Hematopoietic multipotent progenitor cell treated with erythropoietin and hydrocortisone succinate and interleukin-3 and kit ligand, for 17 days (in vitro differentiated cells): ENCODE measurements at regions not wholly inside any gene's neighbourhood (a gene's known extent, or its start where the extent isn't known, plus 50 kb on each side); places are given as distances from the start of the nearest gene placed in this dataset.
"Not testable (repeated sequence)": the region's sequence is repeated elsewhere in the genome, so short reads cannot be mapped to it uniquely, and the experiment has no call there.

Source experiments
- DNase-seq: peaks from one replicate; pipeline ENCODE4 v3.0.0-alpha.2; 2015; ENCODE audit warnings: low spot score

GRCh38 chr10:120111628-120112027 lies 219.1 kb downstream of the SEC23IP start:
- no peak for DNase-seq

GRCh38 chr10:120112809-120113208 lies 220.3 kb downstream of the SEC23IP start:
- no peak for DNase-seq

- no peak for DNase-seq
Observed at GRCh38 chr10:120115959-120116358, 223.4 kb downstream of the SEC23IP start.

DNA sequence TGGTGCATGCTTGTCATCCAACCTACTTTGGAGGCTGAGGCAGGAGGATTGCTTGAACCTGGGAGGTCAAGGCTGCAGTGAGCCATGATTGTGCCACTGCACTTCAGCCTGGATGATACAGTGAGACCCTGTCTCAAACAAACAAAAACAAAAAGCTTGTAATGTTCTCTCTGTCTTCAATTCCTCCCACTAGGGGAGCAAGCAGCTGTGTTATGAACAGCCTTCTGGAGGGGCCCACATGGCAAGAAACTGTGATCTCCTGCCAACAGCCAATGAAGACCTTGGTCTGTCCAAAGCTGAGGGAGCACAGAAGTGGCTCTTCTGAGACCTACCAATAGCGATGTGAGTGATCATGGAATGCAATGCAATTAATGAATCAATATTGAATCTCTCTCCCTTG lies 229.2 kb downstream of the SEC23IP start:
- DNase-seq = no peak

- DNase-seq = no peak
Observed at GRCh38 chr10:120131183-120131582, 238.7 kb downstream of the SEC23IP start.

- DNase-seq = no peak
Observed at GRCh38 chr10:120132811-120133210, 240.3 kb downstream of the SEC23IP start.

GRCh38 chr10:120138689-120139088 lies 246.2 kb downstream of the SEC23IP start:
- no peak for DNase-seq

DNA sequence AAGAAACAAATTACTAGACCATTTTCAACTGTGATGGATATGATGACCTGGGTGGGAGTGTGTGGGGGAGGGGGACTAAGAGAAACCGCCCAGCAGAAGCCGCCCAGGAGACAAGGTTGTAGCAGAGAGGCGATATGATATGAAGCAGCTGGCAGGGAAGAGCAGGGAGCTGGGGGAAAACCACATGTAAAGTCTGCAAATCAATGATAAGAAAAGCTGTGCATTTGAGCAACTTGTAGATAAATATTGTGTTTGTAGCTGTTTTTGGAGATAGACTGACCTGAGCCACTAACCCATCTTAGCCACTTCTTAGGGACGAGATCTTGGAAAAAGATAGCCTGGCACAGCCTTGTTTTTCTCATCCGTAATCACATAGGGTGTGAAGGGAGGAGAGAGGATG lies 252.6 kb downstream of the SEC23IP start:
- no peak for DNase-seq

DNA sequence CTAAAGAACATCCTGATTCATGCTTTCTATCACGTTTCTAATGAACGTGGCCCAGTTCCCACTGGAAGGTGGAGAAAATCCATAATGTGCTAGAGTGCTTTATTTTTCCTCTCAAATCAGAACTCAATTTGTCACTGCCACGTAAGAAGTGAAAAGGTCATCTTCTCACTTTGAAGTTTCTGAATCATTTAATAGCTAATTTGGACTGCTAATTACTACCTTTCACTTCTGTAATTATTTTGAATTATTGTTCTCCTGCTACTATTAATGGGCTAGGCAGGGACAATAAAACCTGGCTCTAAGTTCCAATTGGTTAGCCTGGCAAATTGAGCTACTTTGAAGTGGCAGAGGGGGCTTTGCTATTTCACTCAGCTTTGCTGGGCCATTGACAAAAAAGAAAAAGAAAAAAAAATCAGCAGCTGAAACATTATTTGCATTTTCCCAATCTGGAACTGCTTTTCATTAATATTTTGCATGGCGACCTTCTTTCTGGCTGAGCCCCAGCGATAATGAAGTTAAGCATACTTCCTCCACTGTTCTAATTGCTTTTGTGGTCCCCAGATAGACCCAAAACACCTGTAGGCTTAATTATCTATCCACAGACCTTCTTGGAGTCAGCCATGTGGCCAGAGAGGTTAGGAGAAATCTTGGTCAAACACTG lies 264.2 kb downstream of the SEC23IP start:
- no peak for DNase-seq

DNA sequence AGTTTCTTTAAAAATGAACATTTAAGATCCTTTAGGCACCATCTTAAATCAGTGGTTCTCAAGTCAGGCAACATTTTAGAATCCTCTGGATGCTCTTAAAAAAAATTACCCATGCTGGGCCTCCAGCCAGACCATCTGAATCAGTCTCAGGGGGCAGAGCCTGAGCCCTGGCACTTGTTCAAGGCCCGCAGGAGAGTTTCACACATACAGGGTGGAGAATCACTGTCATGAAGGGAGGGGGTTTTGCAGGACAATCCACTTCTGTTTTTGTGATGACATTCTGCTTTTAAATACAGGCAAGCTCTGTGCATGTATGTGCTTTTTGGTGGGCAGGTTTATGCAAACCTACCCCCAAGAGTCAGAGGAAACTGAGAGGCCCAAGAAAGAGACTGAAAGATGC lies 268.6 kb downstream of the SEC23IP start:
- DNase-seq = no peak

DNA sequence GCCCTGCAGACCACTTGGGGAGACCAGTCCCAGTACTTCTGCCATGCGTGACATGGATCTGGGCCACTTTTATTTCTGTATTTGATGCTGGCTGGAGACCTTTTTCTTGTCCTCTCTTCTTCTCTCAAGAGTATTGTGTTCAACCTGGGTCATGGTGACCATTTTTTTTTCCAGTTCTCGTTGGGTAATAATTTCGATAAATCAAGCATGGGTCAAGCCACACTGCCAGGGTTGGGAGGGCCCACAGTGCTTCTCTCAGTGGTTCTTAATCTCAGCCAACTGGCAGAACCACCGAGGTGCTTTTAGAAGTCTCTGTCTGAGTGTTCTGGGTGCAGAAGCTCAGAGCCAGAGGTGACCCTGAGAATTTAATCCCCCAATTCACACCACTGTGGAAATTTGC lies 269.9 kb downstream of the SEC23IP start:
- DNase-seq = no peak

DNA sequence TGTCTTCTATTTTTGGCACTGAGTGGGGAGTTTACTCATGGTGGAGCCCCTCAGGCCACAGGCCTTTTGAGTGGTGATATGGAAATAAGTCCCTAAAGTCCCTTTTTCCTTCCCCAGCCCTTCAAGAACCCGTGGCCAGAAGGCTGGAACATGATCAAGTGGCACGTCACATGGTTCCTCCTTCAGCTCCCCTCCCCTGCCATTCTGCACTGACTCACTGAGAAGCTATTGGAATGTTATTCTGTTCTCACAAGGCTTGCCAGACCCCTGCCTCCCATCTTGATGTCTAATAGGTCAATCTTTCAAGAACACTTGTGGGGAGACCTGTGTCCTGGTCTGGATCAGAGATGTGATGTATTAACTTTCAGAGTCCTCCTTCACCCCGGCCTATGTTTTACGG lies 279.8 kb downstream of the SEC23IP start:
- DNase-seq = no peak

GRCh38 chr10:120174491-120174890 lies 282.0 kb downstream of the SEC23IP start:
- no peak for DNase-seq

GRCh38 chr10:120177330-120177729 lies 279.7 kb upstream of the PLPP4 start:
- DNase-seq = no peak

DNA sequence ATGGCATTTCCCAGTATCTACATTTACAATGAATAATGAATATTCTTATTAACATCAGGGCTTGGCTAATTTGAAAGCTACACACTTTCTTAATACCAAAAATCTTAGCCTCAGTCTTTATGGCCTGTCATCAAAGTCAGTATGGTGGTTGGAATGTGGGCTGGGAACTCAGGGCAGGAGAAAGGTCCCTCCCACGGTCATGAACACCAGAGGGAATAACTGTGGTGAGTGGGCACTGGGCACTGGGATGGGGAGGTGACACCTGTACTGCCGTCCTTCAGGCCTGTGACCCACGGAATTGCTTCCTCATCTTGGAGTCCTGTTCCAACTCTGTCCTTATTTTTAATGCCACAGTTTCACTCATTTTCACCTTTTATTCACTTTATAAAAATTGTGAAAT lies 276.9 kb upstream of the PLPP4 start:
- no peak for DNase-seq

DNA sequence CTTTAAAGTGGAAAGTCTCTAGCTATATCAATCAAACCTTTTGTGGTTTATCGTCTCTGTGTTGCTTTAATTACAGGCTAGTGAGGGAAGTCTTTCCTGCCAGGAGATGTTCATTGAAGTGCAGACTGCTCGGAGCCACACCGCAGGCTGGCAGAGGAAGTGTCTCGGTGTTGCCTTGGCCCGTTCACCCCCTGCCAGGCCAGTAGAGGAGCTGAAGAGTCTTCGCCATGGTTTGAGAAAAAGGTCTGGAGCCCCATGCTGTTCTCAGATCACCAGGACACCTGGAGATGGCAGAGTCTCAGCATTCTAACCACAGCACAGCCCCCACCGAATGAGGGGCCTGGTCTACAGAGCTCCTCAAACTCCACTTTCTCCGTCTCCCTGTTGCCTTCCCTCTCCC lies 275.9 kb upstream of the PLPP4 start:
- DNase-seq = no peak

GRCh38 chr10:120182431-120182830 lies 274.6 kb upstream of the PLPP4 start:
- no peak for DNase-seq

DNA sequence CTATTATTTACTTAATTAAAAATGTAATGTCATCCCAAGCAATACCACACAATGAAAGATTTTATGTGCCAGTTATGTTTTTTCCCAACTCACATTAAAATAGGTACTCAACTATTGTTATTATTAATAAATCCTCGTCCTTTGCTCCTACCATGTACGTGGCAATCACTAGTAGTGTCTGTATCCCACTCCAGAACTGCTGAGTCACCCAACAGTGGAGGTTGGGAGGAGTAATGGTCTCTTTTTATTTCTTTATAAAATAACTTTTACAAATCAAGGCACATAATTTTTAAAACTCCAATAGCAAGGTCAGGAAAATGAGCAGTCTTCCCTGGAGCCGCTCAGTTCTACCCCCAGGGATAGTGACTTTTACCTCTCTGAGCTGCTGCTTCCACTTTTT lies 273.5 kb upstream of the PLPP4 start:
- no peak for DNase-seq

DNA sequence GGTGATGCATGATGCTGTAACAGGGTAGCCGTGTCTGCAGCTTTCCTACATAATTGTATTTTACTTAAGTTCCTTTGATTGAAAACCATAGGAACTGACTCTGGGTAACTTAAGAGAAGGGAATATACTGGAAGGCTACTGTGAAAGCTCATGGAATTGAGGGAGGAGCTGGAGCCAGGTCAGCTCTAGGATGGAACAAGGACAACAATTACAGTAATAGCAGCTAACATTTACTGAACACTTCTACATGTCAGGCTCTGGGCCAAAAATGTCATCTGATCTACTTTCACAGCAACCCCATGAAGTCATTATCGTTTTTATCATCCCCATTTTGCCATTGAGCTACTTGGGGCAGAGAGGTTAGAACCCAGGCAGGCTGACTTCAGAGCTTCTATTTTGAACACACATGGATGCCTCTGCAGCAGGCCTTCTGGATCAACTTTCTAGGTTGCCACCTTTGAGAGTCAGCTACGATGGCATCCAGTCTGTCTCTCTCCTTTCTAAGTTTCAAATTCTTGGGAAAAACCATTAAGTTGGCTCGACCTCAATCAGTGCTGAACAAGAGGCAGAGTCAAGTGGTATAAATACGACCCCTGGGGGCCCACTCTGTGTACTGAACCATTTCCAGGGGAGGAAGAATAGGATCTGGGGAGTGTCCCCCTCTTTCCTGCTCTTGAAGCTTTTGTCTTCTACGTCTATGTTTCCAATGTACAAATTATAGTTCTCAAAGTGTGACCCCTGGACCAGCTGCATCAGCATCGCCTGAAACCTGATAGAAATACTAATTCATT lies 272.3 kb upstream of the PLPP4 start:
- no peak for DNase-seq

- DNase-seq = no peak
Observed at GRCh38 chr10:120186506-120186905, 270.5 kb upstream of the PLPP4 start.

DNA sequence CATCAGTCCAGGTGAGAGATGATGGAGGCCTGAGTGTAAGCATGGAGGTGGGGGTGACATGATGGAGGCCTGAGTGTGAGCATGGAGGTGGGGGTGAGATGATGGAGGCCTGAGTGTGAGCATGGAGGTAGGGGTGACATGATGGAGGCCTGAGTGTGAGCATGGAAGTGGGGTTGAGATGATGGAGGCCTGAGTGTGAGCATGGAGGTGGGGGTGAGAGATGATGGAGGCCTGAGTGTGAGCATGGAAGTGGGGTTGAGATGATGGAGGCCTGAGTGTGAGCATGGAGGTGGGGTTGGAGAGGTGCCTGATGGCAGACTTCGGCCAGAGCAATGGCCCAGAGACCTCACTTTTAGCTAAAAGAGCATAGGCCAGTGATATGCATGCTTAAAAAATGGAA lies 269.9 kb upstream of the PLPP4 start:
- not testable (repeated sequence) for DNase-seq

DNA sequence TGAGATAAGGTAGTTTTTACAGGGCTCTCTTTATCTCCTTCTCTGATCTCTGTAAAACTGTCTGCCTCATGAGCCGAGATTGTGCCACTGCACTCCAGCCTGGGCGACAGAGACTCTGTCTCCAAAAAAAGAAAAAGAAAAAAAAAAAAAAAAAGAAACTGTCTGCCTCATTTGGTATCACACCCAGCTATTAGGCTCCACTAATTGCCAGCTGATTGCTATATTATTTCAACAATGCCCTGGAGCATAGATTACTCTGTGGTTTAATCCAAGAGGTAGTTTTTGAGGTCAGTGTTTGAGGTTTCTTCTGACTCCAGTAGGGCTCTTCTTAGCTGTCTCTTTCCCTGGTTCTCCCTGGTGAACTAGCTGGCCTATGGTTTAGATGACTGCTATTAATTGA lies 268.1 kb upstream of the PLPP4 start:
- no peak for DNase-seq

DNA sequence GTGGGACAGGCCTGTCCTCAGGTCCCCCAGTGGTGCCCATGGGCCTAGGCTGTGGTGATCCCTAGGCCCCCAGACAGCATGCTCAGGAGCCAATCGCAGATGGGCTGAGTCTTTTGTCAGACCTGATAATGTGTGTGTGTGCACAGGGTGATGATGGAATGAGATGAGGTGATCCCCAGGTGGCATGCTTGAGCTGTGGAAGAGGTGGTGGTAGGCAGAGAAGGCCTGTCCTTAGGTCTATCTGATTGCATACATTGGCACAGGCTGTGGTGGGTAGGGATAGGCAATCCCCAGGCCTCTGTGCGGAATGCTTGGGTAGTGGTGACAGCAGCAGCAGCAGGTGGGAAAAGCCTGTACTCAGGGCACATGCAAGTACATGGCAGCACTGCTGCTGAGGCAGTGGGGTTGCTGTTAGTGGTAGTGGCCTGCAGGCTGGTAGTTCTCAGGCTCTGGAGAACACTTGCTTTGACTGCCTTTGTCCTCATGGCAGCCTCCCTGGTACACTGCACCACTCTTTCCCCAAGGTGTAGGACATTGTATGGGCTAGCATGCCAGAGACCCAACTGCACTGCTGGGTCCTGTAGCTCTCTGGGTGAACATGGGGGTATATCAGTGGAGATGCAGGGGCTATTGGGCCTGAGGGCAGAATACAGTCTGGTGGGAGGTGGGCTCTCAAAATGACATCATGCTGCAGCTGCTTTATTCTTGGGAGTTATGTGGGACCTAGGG lies 260.9 kb upstream of the PLPP4 start:
- DNase-seq = no peak
